Lower leg skin (tissue), 3 donors: ENCODE measurements at regions not wholly inside any gene's neighbourhood (a gene's known extent, or its start where the extent isn't known, plus 50 kb on each side); places are given as distances from the start of the nearest gene placed in this dataset.

Experiments used
- CTCF ChIP-seq, 3 donors: fragments of 450-650 bp; IDR thresholded peaks; one replicate each; pipeline ENCODE4 v1.5.1; 2016; ENCODE audit warnings: antibody characterized with exemption in 3 of 3, mild to moderate bottlenecking in 3 of 3, moderate library complexity in 2 of 3
- POLR2A ChIP-seq, 2 donors: fragments of 450-650 bp; IDR thresholded peaks; one replicate each; pipeline ENCODE4 v1.6.1; 2016 to 2017; ENCODE audit warnings: antibody characterized with exemption in 2 of 2, mild to moderate bottlenecking in 1 of 2, moderate library complexity in 1 of 2

- TF ChIP-seq POLR2A (IDR thresholded peaks at IDR 0.05) (no peak), CTCF (IDR thresholded peaks at IDR 0.05) (no peak)
Measured at GRCh38 chr5:167671176-167671575, 620.3 kb upstream of the WWC1 start.
